LoVo (cell line): ENCODE measurements at regions not wholly inside any gene's neighbourhood (a gene's known extent, or its start where the extent isn't known, plus 50 kb on each side); places are given as distances from the start of the nearest gene placed in this dataset.
"Not testable (repeated sequence)": the region's sequence is repeated elsewhere in the genome, so short reads cannot be mapped to it uniquely, and the experiment has no call there.

Experiments
- DNase-seq: peaks from one replicate; pipeline ENCODE4 v3.0.0-alpha.2; 2016; ENCODE audit warnings: low spot score

GRCh38 chr12:75646329-75647210, 135.2 kb upstream of the KRR1 start:
- DNase-seq, result no peak

GRCh38 chr12:75644472-75645072, 133.2 kb upstream of the KRR1 start:
- no peak for DNase-seq

- DNase-seq, result not testable (repeated sequence)
Observed at GRCh38 chr12:75643119-75643518, 131.7 kb upstream of the KRR1 start.

DNA sequence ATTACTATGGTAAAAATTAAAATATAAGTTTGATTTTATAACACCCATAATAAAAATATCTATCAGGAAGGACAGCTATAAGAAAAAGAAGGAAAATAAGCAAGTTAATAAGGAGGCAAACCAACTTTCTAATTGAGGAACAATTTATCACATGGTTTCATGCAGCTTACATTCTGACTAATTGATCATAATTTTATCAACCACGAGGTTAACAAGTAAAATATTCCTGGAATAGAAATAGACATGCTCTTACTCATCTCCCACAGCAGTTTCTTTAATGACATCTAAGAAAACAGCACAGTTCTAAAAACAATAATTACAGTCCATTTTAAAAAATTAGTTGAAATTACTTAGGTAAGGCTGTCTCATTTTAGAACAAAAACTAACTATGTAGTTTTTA, 130.8 kb upstream of the KRR1 start:
- no peak for DNase-seq

- DNase-seq, result peak; percentile 86
Observed at GRCh38 chr12:75641031-75641780, 129.8 kb upstream of the KRR1 start.

- DNase-seq, result no peak
Observed at GRCh38 chr12:75638792-75639191, 127.4 kb upstream of the KRR1 start.

- peak; percentile 37 for DNase-seq
Observed at GRCh38 chr12:75636607-75637006, 125.2 kb upstream of the KRR1 start.

GRCh38 chr12:75635606-75636444, 124.4 kb upstream of the KRR1 start:
- DNase-seq, result peak; percentile 97

DNA sequence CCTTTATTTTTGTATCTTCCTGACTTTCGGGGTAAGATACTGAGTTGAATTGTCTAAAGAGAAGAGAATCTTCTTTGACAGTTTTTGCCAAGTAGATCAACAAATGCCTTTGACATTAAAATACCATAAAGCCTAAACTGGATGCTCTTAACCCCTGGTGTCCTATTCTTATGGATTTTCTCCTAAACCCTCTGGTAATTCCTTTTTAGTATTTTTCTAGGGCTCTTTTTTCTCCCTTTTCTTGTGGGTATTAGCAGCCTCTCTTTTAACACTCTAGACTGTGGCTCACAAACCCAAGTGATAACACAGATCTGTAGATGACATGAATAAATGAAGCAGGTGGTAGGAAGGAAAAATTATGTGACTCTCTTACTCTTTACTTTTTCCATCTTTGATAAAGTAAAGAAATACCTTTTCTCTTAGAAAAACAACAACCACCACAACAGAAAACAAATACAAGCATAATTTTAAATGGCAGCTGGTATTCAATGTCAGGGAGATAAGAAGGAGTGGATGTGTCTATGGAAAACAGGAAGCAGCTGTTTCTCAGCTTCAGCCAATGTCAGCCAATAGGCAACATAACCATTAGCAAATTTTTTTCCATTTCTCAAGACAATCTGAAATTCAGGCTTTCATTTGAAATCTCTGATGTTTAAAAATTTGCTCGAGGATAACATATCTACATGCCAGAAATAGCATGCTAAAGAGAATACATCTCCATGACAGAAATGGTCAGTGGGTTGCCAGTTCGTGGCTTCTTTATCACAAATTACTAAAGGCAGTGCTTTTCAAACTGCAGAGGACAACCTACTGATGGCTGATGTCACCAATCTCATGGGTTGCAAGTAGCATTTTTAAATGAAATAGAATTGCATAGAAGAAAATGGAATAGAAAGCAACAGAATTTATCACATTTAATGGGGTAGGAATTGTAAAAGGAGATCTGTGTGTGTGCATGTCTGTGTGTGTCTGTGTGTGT, 123.1 kb upstream of the KRR1 start:
- no peak for DNase-seq

- no peak for DNase-seq
Observed at GRCh38 chr12:75633789-75634188, 122.4 kb upstream of the KRR1 start.

DNA sequence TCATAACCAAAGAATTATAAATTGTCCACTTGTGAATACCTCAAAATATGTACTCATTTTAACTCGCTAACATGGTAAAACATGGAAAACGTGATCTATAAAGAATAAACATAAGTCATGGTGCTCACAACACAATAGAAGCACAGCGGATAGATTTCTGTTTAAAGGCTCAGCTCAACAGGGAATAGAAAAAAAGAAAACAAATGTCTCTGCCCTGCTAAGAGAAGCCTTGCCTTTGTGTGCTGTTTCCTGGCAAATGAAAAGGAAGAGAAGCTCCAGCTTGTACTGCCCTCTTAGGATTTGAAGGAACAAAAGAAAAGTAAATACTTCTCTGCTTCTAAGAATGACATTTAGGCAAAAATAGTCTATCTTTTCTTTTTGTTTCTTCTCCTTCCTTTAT, 121.0 kb upstream of the KRR1 start:
- no peak for DNase-seq

DNA sequence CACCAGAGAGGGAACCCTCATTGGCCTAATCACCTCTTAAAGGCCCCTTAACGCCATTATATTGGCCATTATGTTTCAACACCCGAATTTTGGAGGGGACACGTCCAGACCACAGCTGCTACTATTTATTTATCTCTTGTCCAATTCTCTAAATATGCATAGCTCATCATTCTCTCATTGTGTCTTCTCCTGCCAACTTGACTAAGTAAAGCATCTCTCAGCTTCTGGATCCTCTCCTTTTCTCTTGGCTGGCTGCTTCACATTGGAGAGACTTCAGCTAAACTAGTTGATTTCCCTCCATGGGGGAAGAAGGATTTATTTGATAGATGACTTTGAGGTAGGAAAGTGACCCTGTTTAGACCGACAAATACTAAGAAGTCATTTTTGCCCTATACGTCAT, 120.4 kb upstream of the KRR1 start:
- DNase-seq, result no peak

- DNase-seq, result no peak
Observed at GRCh38 chr12:75630091-75630490, 118.7 kb upstream of the KRR1 start.

- DNase-seq, result no peak
Observed at GRCh38 chr12:75628916-75629315, 117.5 kb upstream of the KRR1 start.

DNA sequence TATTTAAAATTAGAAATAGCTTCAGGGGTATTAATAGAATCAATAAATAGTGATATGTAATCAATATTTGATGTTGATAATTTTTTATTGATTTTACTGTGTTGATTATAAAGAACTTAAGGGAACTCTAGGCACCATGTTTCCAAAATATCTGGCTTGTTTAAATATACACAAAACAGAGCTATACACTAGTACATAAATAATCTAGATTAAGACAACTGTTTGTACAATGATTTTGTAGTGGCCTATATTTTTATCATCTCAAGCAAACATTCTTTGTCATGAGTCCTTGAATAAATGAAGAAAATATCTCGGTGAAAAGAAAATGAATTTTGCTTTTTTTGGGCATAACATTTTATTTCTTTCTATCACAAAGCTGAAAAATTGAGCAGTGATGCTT, 117.1 kb upstream of the KRR1 start:
- no peak for DNase-seq

- DNase-seq, result peak; percentile 65
Observed at GRCh38 chr12:75623631-75624154, 112.3 kb upstream of the KRR1 start.

DNA sequence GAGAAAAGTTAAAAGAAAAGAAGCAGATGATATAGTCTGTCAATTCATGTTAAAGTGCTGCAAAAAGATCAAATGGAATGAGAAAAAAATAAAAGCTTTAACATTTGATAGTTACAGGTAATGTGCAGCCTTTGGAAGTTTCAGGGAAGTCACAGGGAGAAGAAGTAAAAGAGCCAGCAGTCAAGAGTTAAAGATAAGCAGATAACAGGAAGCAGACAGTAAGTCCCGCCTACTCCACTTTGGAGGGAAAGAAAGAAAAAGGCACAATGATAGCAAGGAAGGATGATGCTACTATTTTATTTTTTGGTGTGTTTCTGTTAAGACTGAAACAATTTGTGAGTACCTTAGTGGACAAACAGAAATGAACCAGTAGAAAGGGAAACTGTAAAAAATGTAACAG, 111.1 kb upstream of the KRR1 start:
- no peak for DNase-seq

DNA sequence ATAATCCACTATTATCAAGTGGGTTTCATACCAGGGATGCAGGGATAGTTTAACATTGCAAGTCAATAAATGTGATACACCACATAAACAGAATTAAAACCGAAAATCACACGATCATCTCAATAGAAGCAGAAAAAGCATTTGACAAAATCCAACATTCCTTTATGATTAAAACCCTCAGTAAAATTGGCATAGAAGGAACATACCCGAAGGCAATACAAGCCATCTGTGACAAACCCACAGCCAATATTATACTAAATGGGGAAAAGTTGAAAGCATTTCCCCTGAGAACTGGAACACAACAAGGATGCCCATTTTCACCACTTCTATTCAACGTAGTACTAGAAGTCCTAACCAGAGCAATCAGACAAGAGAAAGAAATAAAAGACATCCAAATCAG, 103.0 kb upstream of the KRR1 start:
- DNase-seq, result not testable (repeated sequence)

- DNase-seq, result no peak
Observed at GRCh38 chr12:75613981-75614380, 102.6 kb upstream of the KRR1 start.

- no peak for DNase-seq
Observed at GRCh38 chr12:75611041-75611440, 99.6 kb upstream of the KRR1 start.

- no peak for DNase-seq
Observed at GRCh38 chr12:75606956-75607355, 95.5 kb upstream of the KRR1 start.
